KMS-11 (cell line): ENCODE measurements at regions not wholly inside any gene's neighbourhood (a gene's known extent, or its start where the extent isn't known, plus 50 kb on each side); places are given as distances from the start of the nearest gene placed in this dataset.

Source experiments
- H2AFZ ChIP-seq: fragments of 200-600 bp; sonication (generic); 2 replicates; pipeline ENCODE4 v1.6.1; 2016; ENCODE audit warnings: antibody characterized with exemption, mixed run types, low read depth
- H3K27ac ChIP-seq: fragments of 200-600 bp; sonication (generic); 2 replicates; pipeline ENCODE4 v1.6.1; 2016; ENCODE audit warnings: mild to moderate bottlenecking, mixed run types
- H3K27me3 ChIP-seq: fragments of 200-600 bp; sonication (generic); 2 replicates; pipeline ENCODE4 v1.6.1; 2017; ENCODE audit warnings: mild to moderate bottlenecking, low read depth, mixed run types, moderate library complexity; ENCODE audit not compliant: insufficient read depth
- H3K36me3 ChIP-seq: fragments of 200-600 bp; sonication (generic); 2 replicates; pipeline ENCODE4 v1.6.1; 2017; ENCODE audit warnings: mild to moderate bottlenecking, mixed run types; ENCODE audit not compliant: insufficient read depth
- H3K4me1 ChIP-seq: fragments of 200-600 bp; sonication (generic); 2 replicates; pipeline ENCODE4 v1.6.1; 2016; ENCODE audit warnings: mild to moderate bottlenecking, low read depth, mixed run types; ENCODE audit not compliant: poor library complexity, severe bottlenecking
- H3K4me2 ChIP-seq: fragments of 200-600 bp; sonication (generic); 2 replicates; pipeline ENCODE4 v1.7.0; 2016; ENCODE audit warnings: mild to moderate bottlenecking, mixed run types
- H3K4me3 ChIP-seq: fragments of 200-600 bp; sonication (generic); IDR thresholded peaks from 2 replicates; pipeline ENCODE4 v1.6.1; 2017; ENCODE audit warnings: low read depth, low read length, mixed read lengths; ENCODE audit not compliant: insufficient read depth
- H3K79me2 ChIP-seq: fragments of 200-600 bp; sonication (generic); 2 replicates; pipeline ENCODE4 v1.6.1; 2016; ENCODE audit warnings: low read depth, mixed run types; ENCODE audit not compliant: insufficient read depth
- H3K9ac ChIP-seq: fragments of 200-600 bp; sonication (generic); 2 replicates; pipeline ENCODE4 v1.6.1; 2016; ENCODE audit warnings: mild to moderate bottlenecking, mixed run types
- H4K20me1 ChIP-seq: fragments of 200-600 bp; sonication (generic); 2 replicates; pipeline ENCODE4 v1.6.1; 2016; ENCODE audit warnings: mild to moderate bottlenecking, mixed run types; ENCODE audit not compliant: insufficient read depth
- CTCF ChIP-seq: fragments of 200-600 bp; sonication (generic); conservative IDR thresholded peaks from 2 replicates; pipeline ENCODE4 v1.6.1; 2017; ENCODE audit warnings: low read depth, mild to moderate bottlenecking, antibody characterized with exemption, low read length, moderate library complexity, mixed read lengths

- Histone ChIP-seq H3K4me1 (peaks cover 59% of the 10 kb centered on the region), H3K79me2 (no peaks in the 10 kb centered on the region), H3K27ac (peak overlapping the region; percentile 73; the same call in 1 of the 2 replicates), H2AFZ (peak overlapping the region; percentile 15; the same call in 1 of the 2 replicates), H4K20me1 (no peaks in the 10 kb centered on the region), H3K9ac (peak overlapping the region; percentile 33; the same call in 1 of the 2 replicates), H3K4me3 (no peak overlapping the region), H3K27me3 (no peaks in the 10 kb centered on the region), H3K4me2 (peak overlapping the region; percentile 68), H3K36me3 (no peaks in the 10 kb centered on the region)
- peak; percentile 78 for TF ChIP-seq CTCF
These were observed 145.3 kb upstream of the SMARCA2 start for GRCh38 chr9:1869843-1870242.

- Histone ChIP-seq H3K27ac (peak overlapping the region; percentile 73; the same call in 1 of the 2 replicates), H4K20me1 (no peaks in the 10 kb centered on the region), H3K4me3 (no peak overlapping the region), H3K4me2 (peak overlapping the region; percentile 68), H2AFZ (peak overlapping the region; percentile 48; the same call in 1 of the 2 replicates), H3K36me3 (no peaks in the 10 kb centered on the region), H3K4me1 (peaks cover 70% of the 10 kb centered on the region), H3K79me2 (no peaks in the 10 kb centered on the region), H3K9ac (peak overlapping the region; percentile 33; the same call in 1 of the 2 replicates), H3K27me3 (no peaks in the 10 kb centered on the region)
- TF ChIP-seq CTCF: no peak
These were observed 144.2 kb upstream of the SMARCA2 start for GRCh38 chr9:1870915-1871314.

- H3K4me1 ChIP-seq: peaks cover 77% of the 10 kb centered on the region
- H2AFZ ChIP-seq: peak overlapping the region; percentile 48; the same call in 1 of the 2 replicates
- H4K20me1 ChIP-seq: no peaks in the 10 kb centered on the region
- peak overlapping the region; percentile 73 for H3K27ac ChIP-seq
- H3K9ac ChIP-seq: peak overlapping the region; percentile 33; the same call in 1 of the 2 replicates
- peak overlapping the region; percentile 68 for H3K4me2 ChIP-seq
- no peaks in the 10 kb centered on the region for H3K27me3 ChIP-seq
- no peaks in the 10 kb centered on the region for H3K79me2 ChIP-seq
- H3K4me3 ChIP-seq: no peak overlapping the region
- TF ChIP-seq CTCF: 0 out of 2 replicates have a peak, but pooled peaks have one; percentile 10
- H3K36me3 ChIP-seq: no peaks in the 10 kb centered on the region
These were observed 143.3 kb upstream of the SMARCA2 start for GRCh38 chr9:1871626-1872419.

- peak overlapping the region; percentile 59 for H3K4me2 ChIP-seq
These were observed 139.8 kb upstream of the SMARCA2 start for GRCh38 chr9:1875251-1875851.

More at GRCh38 chr9:1875251-1875851, 139.8 kb upstream of the SMARCA2 start:
- no peak for TF ChIP-seq CTCF
- no peaks in the 10 kb centered on the region for H3K36me3 ChIP-seq
- H2AFZ ChIP-seq: peak overlapping the region; percentile 6; the same call in 1 of the 2 replicates
- H3K27me3 ChIP-seq: no peaks in the 10 kb centered on the region
- no peaks in the 10 kb centered on the region for H3K79me2 ChIP-seq
- no peaks in the 10 kb centered on the region for H4K20me1 ChIP-seq
- peak overlapping the region; percentile 47 for H3K9ac ChIP-seq
- H3K27ac ChIP-seq: peak overlapping the region; percentile 86
- H3K4me1 ChIP-seq: peaks cover 96% of the 10 kb centered on the region
- H3K4me3 ChIP-seq: no peak overlapping the region
